ENCODE measurements at regions not wholly inside any gene's neighbourhood (a gene's known extent, or its start where the extent isn't known, plus 50 kb on each side); places are given as distances from the start of the nearest gene placed in this dataset.

- Histone ChIP-seq H3K27me3 (no peaks in the 10 kb centered on the region), H3K27ac (no peak overlapping the region), H3K4me1 (ENCODE audit: low read depth) (no peaks in the 10 kb centered on the region), H3K9me3 (ENCODE audit: low read depth) (no peaks in the 10 kb centered on the region), H3K4me3 (no peak overlapping the region), H3K36me3 (no peaks in the 10 kb centered on the region)
- peak in 1 of 2 donors; percentile 10 for DNase-seq (ENCODE audit: low read depth in 1 of 2, low spot score in 1 of 2)
- TF ChIP-seq CTCF (IDR thresholded peaks at IDR 0.05; ENCODE audit: low read depth, low read length) = no peak
Observed at GRCh38 chr18:21949326-21950015, 208.9 kb downstream of the MIB1 start.

GRCh38 chr18:21955757-21956652 lies 213.4 kb upstream of the GATA6 start:
- Histone ChIP-seq H3K4me3 (no peak overlapping the region), H3K27ac (no peak overlapping the region), H3K9me3 (ENCODE audit: low read depth) (no peaks in the 10 kb centered on the region), H3K27me3 (no peaks in the 10 kb centered on the region), H3K36me3 (no peaks in the 10 kb centered on the region), H3K4me1 (ENCODE audit: low read depth) (peaks cover 14% of the 10 kb centered on the region)
- TF ChIP-seq CTCF (IDR thresholded peaks at IDR 0.05; ENCODE audit: low read depth, low read length) = peak; percentile 96
- peak; percentile 82 to 83 for DNase-seq (ENCODE audit: low read depth in 1 of 2, low spot score in 1 of 2)

- no peak for DNase-seq (ENCODE audit: low read depth in 1 of 2, low spot score in 1 of 2)
- Histone ChIP-seq H3K27me3 (no peaks in the 10 kb centered on the region), H3K4me3 (no peak overlapping the region), H3K4me1 (ENCODE audit: low read depth) (peaks cover 14% of the 10 kb centered on the region), H3K9me3 (ENCODE audit: low read depth) (no peaks in the 10 kb centered on the region), H3K36me3 (no peaks in the 10 kb centered on the region), H3K27ac (no peak overlapping the region)
- no peak for TF ChIP-seq CTCF (IDR thresholded peaks at IDR 0.05; ENCODE audit: low read depth, low read length)
Observed at GRCh38 chr18:21958263-21958662, 211.1 kb upstream of the GATA6 start.

GRCh38 chr18:21958707-21959450 lies 210.5 kb upstream of the GATA6 start:
- Histone ChIP-seq H3K27ac (no peak overlapping the region), H3K9me3 (ENCODE audit: low read depth) (no peaks in the 10 kb centered on the region), H3K4me1 (ENCODE audit: low read depth) (peaks cover 14% of the 10 kb centered on the region), H3K4me3 (no peak overlapping the region), H3K27me3 (no peaks in the 10 kb centered on the region), H3K36me3 (no peaks in the 10 kb centered on the region)
- no peak for DNase-seq (ENCODE audit: low read depth in 1 of 2, low spot score in 1 of 2)
- TF ChIP-seq CTCF (IDR thresholded peaks at IDR 0.05; ENCODE audit: low read depth, low read length) = no peak

GRCh38 chr18:21960189-21960588 lies 209.2 kb upstream of the GATA6 start:
- H3K36me3 ChIP-seq = no peaks in the 10 kb centered on the region
- peaks cover 14% of the 10 kb centered on the region for H3K4me1 ChIP-seq (ENCODE audit: low read depth)
- no peaks in the 10 kb centered on the region for H3K9me3 ChIP-seq (ENCODE audit: low read depth)
- no peaks in the 10 kb centered on the region for H3K27me3 ChIP-seq
- TF ChIP-seq CTCF (IDR thresholded peaks at IDR 0.05; ENCODE audit: low read depth, low read length) = no peak
- no peak overlapping the region for H3K4me3 ChIP-seq
- H3K27ac ChIP-seq = peak overlapping the region; percentile 29
- peak in 1 of 2 donors; percentile 62 for DNase-seq (ENCODE audit: low read depth in 1 of 2, low spot score in 1 of 2)
